ENCODE measurements at regions not wholly inside any gene's neighbourhood (a gene's known extent, or its start where the extent isn't known, plus 50 kb on each side); places are given as distances from the start of the nearest gene placed in this dataset.

- TF ChIP-seq REST (IDR thresholded peaks at IDR 0.05; ENCODE audit: low read depth) (no peak), YY1 (IDR thresholded peaks at IDR 0.05; ENCODE audit: low read depth) (no peak), MAX (IDR thresholded peaks at IDR 0.05) (no peak), FOXM1 (IDR thresholded peaks at IDR 0.05; ENCODE audit: borderline replicate concordance, low read depth) (no peak), USF1 (IDR thresholded peaks at IDR 0.05) (no peak), EGR1 (IDR thresholded peaks at IDR 0.05) (no peak), EP300 (IDR thresholded peaks at IDR 0.05; ENCODE audit: borderline replicate concordance) (no peak), NFIC (IDR thresholded peaks at IDR 0.05) (no peak), TEAD4 (IDR thresholded peaks at IDR 0.05) (no peak), ZBTB7A (IDR thresholded peaks at IDR 0.05; ENCODE audit: low read depth) (no peak), TCF12 (IDR thresholded peaks at IDR 0.05; ENCODE audit: low read depth) (no peak)
These were observed 563.4 kb upstream of the CA10 start for GRCh38 chr17:52721910-52722309.

GRCh38 chr17:52710363-52710901 is 551.9 kb upstream of the CA10 start:
- no peak for TF ChIP-seq NFIC (IDR thresholded peaks at IDR 0.05)
- TF ChIP-seq FOXM1 (IDR thresholded peaks at IDR 0.05; ENCODE audit: borderline replicate concordance, low read depth): no peak
- no peak for TF ChIP-seq ZBTB7A (IDR thresholded peaks at IDR 0.05; ENCODE audit: low read depth)
- no peak for TF ChIP-seq TEAD4 (IDR thresholded peaks at IDR 0.05)

GRCh38 chr17:52709724-52710123 is 551.2 kb upstream of the CA10 start:
- no peak for TF ChIP-seq TEAD4 (IDR thresholded peaks at IDR 0.05)

GRCh38 chr17:52696362-52696761 is 537.8 kb upstream of the CA10 start:
- TF ChIP-seq YY1 (IDR thresholded peaks at IDR 0.05; ENCODE audit: low read depth) (no peak), TAF1 (IDR thresholded peaks at IDR 0.05; ENCODE audit: low read depth) (no peak), CEBPB (IDR thresholded peaks at IDR 0.05) (no peak), TEAD4 (IDR thresholded peaks at IDR 0.05) (no peak), RAD21 (IDR thresholded peaks at IDR 0.05; ENCODE audit: low read depth) (no peak), NFIC (IDR thresholded peaks at IDR 0.05) (no peak), TCF12 (IDR thresholded peaks at IDR 0.05; ENCODE audit: low read depth) (no peak), EP300 (IDR thresholded peaks at IDR 0.05; ENCODE audit: borderline replicate concordance) (no peak), USF1 (IDR thresholded peaks at IDR 0.05) (no peak), REST (IDR thresholded peaks at IDR 0.05; ENCODE audit: low read depth) (no peak), CREB1 (IDR thresholded peaks at IDR 0.05; ENCODE audit: low read depth) (no peak), ZBTB7A (IDR thresholded peaks at IDR 0.05; ENCODE audit: low read depth) (no peak), EGR1 (IDR thresholded peaks at IDR 0.05) (no peak)

- TF ChIP-seq CEBPB (IDR thresholded peaks at IDR 0.05) (no peak), TCF12 (IDR thresholded peaks at IDR 0.05; ENCODE audit: low read depth) (no peak), EGR1 (IDR thresholded peaks at IDR 0.05) (no peak), FOXM1 (IDR thresholded peaks at IDR 0.05; ENCODE audit: borderline replicate concordance, low read depth) (no peak), MAX (IDR thresholded peaks at IDR 0.05) (no peak), ZBTB7A (IDR thresholded peaks at IDR 0.05; ENCODE audit: low read depth) (no peak), REST (IDR thresholded peaks at IDR 0.05; ENCODE audit: low read depth) (no peak), CREB1 (IDR thresholded peaks at IDR 0.05; ENCODE audit: low read depth) (no peak), YY1 (IDR thresholded peaks at IDR 0.05; ENCODE audit: low read depth) (no peak)
These were observed 527.6 kb upstream of the CA10 start for GRCh38 chr17:52686140-52686539.

Measured in Ishikawa (cell line).